Peyer's patch (tissue), 4 donors: ENCODE measurements at regions not wholly inside any gene's neighbourhood (a gene's known extent, or its start where the extent isn't known, plus 50 kb on each side); places are given as distances from the start of the nearest gene placed in this dataset.

Experiments used
- CTCF ChIP-seq, 6 experiments: fragments of 450-650 bp in 4 of 6; fragments of 200-600 bp in 2 of 6; sonication (generic) in 1 of 6; IDR thresholded peaks; one replicate each; pipeline ENCODE4 v1.5.1; 2017 to 2019; ENCODE audit warnings: antibody characterized with exemption in 6 of 6, mild to moderate bottlenecking in 3 of 6, moderate library complexity in 1 of 6
- POLR2A ChIP-seq, 2 donors: fragments of 450-650 bp; IDR thresholded peaks; one replicate each; pipeline ENCODE4 v1.5.1; 2017; ENCODE audit warnings: antibody characterized with exemption in 2 of 2, mild to moderate bottlenecking in 2 of 2, moderate library complexity in 2 of 2

DNA sequence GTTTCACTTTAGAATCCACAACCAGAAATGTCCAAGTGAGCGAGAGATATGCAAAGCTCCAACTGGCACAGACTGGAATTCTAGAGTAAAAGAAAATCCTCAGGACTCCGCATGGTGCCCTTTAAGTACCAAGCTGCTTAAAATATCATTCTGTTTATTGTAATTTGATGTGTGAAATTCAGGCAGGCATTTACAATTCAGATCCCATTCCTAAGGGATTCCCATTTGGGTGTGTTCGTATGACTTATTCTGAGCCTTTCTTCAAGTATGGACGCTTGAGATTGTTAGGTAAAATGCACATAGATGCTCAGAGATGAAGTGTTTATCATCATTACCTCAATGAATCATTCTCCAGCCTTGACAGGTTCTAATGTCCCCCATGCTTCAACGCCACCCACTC, 99.3 kb upstream of the EEF1E1 start:
- TF ChIP-seq CTCF (IDR thresholded peaks at IDR 0.05) (no peak), POLR2A (IDR thresholded peaks at IDR 0.05) (no peak)
